PFSK-1 (cell line): ENCODE measurements at regions not wholly inside any gene's neighbourhood (a gene's known extent, or its start where the extent isn't known, plus 50 kb on each side); places are given as distances from the start of the nearest gene placed in this dataset.

Experiments used
- FOXP2 ChIP-seq: optimal IDR thresholded peaks from 2 replicates; pipeline ENCODE3; 2011; ENCODE audit warnings: borderline replicate concordance, control low read depth, inconsistent platforms; ENCODE audit not compliant: insufficient read depth; ENCODE audit errors: extremely low read length, extremely low read depth
- POLR2AphosphoS5 ChIP-seq: IDR thresholded peaks from 2 replicates; pipeline ENCODE4 v1.6.1; 2012; ENCODE audit warnings: low read depth, mild to moderate bottlenecking, control low read depth, low read length, moderate library complexity
- REST ChIP-seq, 2 experiments: IDR thresholded peaks; 2 replicates each; pipeline versions ENCODE4 v1.6.1 to v1.8.0; 2011 to 2012; ENCODE audit warnings: low read depth in 2 of 2, low read length in 2 of 2, control low read depth in 1 of 2, inconsistent platforms in 1 of 2, mild to moderate bottlenecking in 1 of 2, moderate library complexity in 1 of 2; ENCODE audit not compliant: insufficient read depth in 1 of 2
- SIN3A ChIP-seq: IDR thresholded peaks from 2 replicates; pipeline ENCODE4 v1.6.1; 2012; ENCODE audit warnings: mild to moderate bottlenecking, low read length, moderate library complexity, borderline replicate concordance; ENCODE audit not compliant: insufficient read depth
- TAF1 ChIP-seq: IDR thresholded peaks from 2 replicates; pipeline ENCODE4 v1.6.1; 2012; ENCODE audit warnings: low read length, control low read depth, borderline replicate concordance; ENCODE audit not compliant: insufficient read depth

GRCh38 chrX:7730071-7730470, 112.9 kb upstream of the VCX start:
- TF ChIP-seq POLR2AphosphoS5, result no peak
- TF ChIP-seq REST (IDR thresholded peaks at IDR 0.05; ENCODE audit: insufficient read depth in 1 of 2, low read depth in 2 of 2, low read length in 2 of 2), result no peak
- TF ChIP-seq SIN3A, result no peak
- no peak for TF ChIP-seq TAF1
- TF ChIP-seq FOXP2, result no peak
